ENCODE measurements at regions not wholly inside any gene's neighbourhood (a gene's known extent, or its start where the extent isn't known, plus 50 kb on each side); places are given as distances from the start of the nearest gene placed in this dataset.

GRCh38 chr11:24082241-24082640 is 414.6 kb upstream of the LUZP2 start:
- TF ChIP-seq, protein P1, sequence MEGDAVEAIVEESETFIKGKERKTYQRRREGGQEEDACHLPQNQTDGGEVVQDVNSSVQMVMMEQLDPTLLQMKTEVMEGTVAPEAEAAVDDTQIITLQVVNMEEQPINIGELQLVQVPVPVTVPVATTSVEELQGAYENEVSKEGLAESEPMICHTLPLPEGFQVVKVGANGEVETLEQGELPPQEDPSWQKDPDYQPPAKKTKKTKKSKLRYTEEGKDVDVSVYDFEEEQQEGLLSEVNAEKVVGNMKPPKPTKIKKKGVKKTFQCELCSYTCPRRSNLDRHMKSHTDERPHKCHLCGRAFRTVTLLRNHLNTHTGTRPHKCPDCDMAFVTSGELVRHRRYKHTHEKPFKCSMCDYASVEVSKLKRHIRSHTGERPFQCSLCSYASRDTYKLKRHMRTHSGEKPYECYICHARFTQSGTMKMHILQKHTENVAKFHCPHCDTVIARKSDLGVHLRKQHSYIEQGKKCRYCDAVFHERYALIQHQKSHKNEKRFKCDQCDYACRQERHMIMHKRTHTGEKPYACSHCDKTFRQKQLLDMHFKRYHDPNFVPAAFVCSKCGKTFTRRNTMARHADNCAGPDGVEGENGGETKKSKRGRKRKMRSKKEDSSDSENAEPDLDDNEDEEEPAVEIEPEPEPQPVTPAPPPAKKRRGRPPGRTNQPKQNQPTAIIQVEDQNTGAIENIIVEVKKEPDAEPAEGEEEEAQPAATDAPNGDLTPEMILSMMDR (IDR thresholded peaks at IDR 0.05; ENCODE audit: low read length, missing control alignments) = no peak
- DNase-seq (ENCODE audit: low read depth) = no peak
- no peak overlapping the region for H3K4me3 ChIP-seq (replicated peaks; ENCODE audit: low read depth, low read length)

GRCh38 chr11:24082860-24083259 is 414.0 kb upstream of the LUZP2 start:
- no peak for DNase-seq (ENCODE audit: low read depth)
- H3K4me3 ChIP-seq (replicated peaks; ENCODE audit: low read depth, low read length) = no peak overlapping the region
- TF ChIP-seq, protein P1 (IDR thresholded peaks at IDR 0.05; ENCODE audit: low read length, missing control alignments) = no peak

DNA sequence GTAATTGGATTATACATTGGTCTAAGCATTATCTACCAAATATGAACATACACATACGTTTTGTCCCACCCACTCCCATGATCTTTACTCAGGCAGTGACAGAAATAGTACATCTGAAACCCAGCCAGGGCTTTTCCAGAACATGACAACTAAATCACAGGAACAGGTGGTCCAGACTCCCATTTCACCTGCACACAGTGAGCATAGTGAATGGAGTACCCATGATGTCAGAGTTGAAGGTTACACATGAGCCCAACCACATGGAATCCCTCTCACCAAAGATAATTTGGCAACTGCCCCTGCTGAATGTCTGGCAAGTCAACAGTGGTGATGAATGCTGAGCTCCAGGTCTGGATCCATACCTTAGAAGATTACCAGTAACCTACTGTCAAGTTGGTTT is 411.9 kb upstream of the LUZP2 start:
- TF ChIP-seq, protein P1 (IDR thresholded peaks at IDR 0.05; ENCODE audit: low read length, missing control alignments) = no peak
- no peak overlapping the region for H3K4me3 ChIP-seq (replicated peaks; ENCODE audit: low read depth, low read length)
- no peak for DNase-seq (ENCODE audit: low read depth)

DNA sequence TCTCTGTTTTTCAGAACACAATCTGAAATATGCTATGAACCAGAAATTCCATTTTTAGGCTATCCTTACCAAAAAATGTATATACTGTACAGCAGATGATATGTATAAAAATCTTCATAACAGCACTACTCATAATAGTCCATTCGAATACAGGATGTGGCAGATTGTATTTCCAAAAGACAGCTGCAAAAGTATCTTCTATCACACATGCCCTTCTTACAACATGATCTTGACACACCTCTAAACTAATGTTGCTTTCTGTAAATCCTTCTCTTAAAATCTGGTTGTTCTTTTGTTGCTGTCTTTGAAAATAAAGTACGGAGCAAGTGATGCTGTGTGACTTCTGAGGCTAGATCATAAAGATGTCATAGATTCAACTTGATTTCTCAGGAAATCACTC is 409.9 kb upstream of the LUZP2 start:
- TF ChIP-seq, protein P1 (IDR thresholded peaks at IDR 0.05; ENCODE audit: low read length, missing control alignments) = no peak
- DNase-seq (ENCODE audit: low read depth) = no peak
- no peak overlapping the region for H3K4me3 ChIP-seq (replicated peaks; ENCODE audit: low read depth, low read length)

- TF ChIP-seq, protein P1 (IDR thresholded peaks at IDR 0.05; ENCODE audit: low read length, missing control alignments) = no peak
- DNase-seq (ENCODE audit: low read depth) = no peak
- H3K4me3 ChIP-seq (replicated peaks; ENCODE audit: low read depth, low read length) = no peak overlapping the region
Measured at GRCh38 chr11:24091594-24091993, 405.3 kb upstream of the LUZP2 start.

DNA sequence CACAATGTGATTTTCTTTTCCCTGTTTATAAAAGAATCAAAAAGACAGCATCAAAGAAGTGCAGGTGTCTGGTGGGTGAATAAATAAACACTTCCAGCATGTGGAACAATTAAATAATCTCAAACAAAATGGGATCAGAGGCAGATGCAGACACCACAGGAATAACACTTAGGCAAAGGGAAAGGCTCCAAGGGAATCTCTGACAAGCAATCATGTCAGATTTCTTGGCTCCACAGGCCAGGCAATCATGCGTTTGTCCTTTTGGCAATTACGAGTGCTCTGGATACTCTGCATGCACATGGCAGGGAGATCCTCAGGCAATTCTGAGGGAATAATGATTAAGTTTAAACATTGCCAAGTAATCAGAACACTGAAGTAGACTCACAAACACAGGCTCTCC is 403.5 kb upstream of the LUZP2 start:
- TF ChIP-seq, protein P1 (IDR thresholded peaks at IDR 0.05; ENCODE audit: low read length, missing control alignments) = no peak
- no peak for DNase-seq (ENCODE audit: low read depth)
- H3K4me3 ChIP-seq (replicated peaks; ENCODE audit: low read depth, low read length) = no peak overlapping the region

- H3K4me3 ChIP-seq (replicated peaks; ENCODE audit: low read depth, low read length) = no peak overlapping the region
- no peak for DNase-seq (ENCODE audit: low read depth)
- TF ChIP-seq, protein P1 (IDR thresholded peaks at IDR 0.05; ENCODE audit: low read length, missing control alignments) = no peak
Measured at GRCh38 chr11:24108609-24109008, 388.2 kb upstream of the LUZP2 start.

Measured in fibroblast of pulmonary artery (primary cell).